AG04450 (cell line): ENCODE measurements at regions not wholly inside any gene's neighbourhood (a gene's known extent, or its start where the extent isn't known, plus 50 kb on each side); places are given as distances from the start of the nearest gene placed in this dataset.

ENCODE experiments used
- CTCF ChIA-PET: fragments of 300-600, 350-600 bp; formaldehyde crosslinking; extraction: SDS; loops from one replicate; lab custom pipeline; 2022; ENCODE audit warnings: antibody characterized with exemption, inconsistent platforms; lab: Charles Lee
- POLR2A ChIA-PET: fragments of 350-600 bp; formaldehyde crosslinking; extraction: SDS; loops from one replicate; lab custom pipeline; 2021; ENCODE audit warnings: antibody characterized with exemption, inconsistent platforms; lab: Yijun Ruan, JAX
- DNase-seq: peaks from one replicate; pipeline ENCODE4 v3.0.0-alpha.2; 2011; ENCODE audit warnings: low read depth, low spot score
- H3K27ac ChIP-seq: one replicate; pipeline ENCODE4 v1.5.1; 2012; ENCODE audit warnings: low read depth, low read length, control low read depth
- H3K27me3 ChIP-seq: one replicate; pipeline ENCODE4 v1.6.0; 2012; ENCODE audit warnings: low read length; ENCODE audit not compliant: control insufficient read depth, insufficient read depth
- H3K4me3 ChIP-seq: 2 replicates; pipeline ENCODE4 v1.5.1; 2011; ENCODE audit warnings: mild to moderate bottlenecking, low read depth, low read length, control low read depth
- H3K9me3 ChIP-seq: 2 replicates; pipeline ENCODE4 v1.5.1; 2012; ENCODE audit warnings: low read length; ENCODE audit not compliant: control insufficient read depth, insufficient read depth
- CTCF ChIP-seq: IDR thresholded peaks from 2 replicates; pipeline ENCODE4 v1.5.1; 2011; ENCODE audit warnings: low read depth, low read length, control low read depth, inconsistent platforms

DNA sequence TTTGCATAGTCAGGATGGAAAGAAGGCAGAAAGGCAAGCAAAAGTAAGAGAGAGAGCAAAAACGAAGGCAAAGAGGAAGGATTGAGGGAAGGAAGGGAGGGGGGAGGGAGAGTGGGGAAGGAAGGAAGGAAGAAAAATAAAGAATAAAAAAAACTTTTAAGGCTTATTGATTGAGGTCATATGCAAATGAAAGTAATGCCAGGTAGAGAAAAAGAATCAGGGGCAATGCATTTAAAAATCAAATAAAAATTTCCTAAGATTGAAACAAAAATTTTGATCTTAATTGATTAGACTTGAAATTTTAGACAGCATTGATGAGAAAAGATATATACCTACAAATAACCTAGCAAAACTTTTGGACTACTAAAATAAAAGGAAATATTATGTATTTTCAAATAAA lies 153.9 kb upstream of the KIF2B start:
- ChIA-PET POLR2A (no interaction called here), CTCF (no interaction called here)
- no peak for DNase-seq
- no peak overlapping the region for H3K27ac ChIP-seq
- TF ChIP-seq CTCF, result no peak
- H3K4me3 ChIP-seq, result no peak overlapping the region
- no peaks in the 10 kb centered on the region for H3K27me3 ChIP-seq
- H3K9me3 ChIP-seq, result peaks cover 10% of the 10 kb centered on the region; the same call in 1 of the 2 replicates

DNA sequence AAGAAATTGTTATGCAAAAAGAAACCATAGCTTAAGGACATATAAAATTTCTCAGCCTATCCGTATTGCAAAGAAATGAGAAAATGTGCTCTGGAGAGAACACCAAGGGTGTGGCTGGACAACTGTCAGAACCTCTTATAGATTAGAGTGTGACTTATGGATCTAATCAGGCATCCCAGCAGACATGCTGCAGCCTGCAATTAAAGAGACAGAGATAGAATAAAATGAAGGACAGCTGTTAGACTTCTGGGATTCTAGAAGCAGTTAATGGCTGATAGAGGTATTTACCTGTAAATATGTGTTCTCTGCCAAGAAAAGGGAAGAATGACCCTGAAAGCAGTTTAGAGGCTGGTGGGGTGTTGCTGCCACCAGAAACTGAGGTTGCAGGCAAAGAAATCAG lies 160.1 kb upstream of the KIF2B start:
- DNase-seq, result no peak
- no peak for TF ChIP-seq CTCF
- Histone ChIP-seq H3K4me3 (no peak overlapping the region), H3K27me3 (no peaks in the 10 kb centered on the region), H3K27ac (no peak overlapping the region), H3K9me3 (peaks cover 13% of the 10 kb centered on the region; the same call in 1 of the 2 replicates)
- ChIA-PET POLR2A (no interaction called here), CTCF (no interaction called here)

DNA sequence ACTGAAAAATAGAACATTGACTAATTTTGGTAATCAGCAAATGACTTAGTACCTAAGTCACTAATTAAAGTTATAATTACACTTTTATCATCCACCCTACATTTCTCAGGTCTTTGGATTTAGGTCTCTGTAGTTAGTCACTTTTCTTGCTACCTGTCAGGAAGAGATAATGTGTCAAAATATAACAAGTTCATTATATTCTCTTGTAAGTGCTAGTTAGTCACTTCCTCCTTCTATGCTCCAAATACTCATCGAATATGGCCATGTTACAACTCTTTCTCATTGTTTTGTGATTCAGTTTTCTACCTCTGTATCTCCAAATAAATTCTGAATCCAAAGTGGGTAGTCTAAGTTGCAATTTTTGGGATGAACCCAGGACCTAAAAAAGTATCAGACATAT lies 163.5 kb upstream of the KIF2B start:
- H3K27me3 ChIP-seq, result no peaks in the 10 kb centered on the region
- peaks cover 7% of the 10 kb centered on the region; the same call in 1 of the 2 replicates for H3K9me3 ChIP-seq
- DNase-seq, result no peak
- no peak for TF ChIP-seq CTCF
- ChIA-PET POLR2A (no interaction called here), CTCF (no interaction called here)
- H3K4me3 ChIP-seq, result no peak overlapping the region
- H3K27ac ChIP-seq, result no peak overlapping the region

DNA sequence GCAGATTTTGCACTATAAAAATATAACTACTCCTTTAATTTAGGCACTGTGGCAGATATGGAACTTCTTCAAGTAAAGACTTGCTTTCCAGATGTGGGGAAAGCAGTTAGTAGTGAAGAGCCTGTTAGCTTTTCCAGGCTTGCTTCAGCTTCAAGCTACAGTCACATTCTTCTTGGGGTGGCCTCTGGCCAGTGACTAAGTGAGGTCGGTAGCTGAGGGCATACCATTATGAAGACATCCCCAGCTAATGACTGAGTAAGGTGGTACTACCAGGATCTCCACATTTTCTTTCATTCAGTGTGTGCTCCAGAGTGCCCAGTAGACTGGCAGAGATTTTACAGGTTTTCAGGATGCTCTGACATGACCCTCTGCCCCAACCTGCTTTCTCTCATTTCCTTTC lies 167.1 kb upstream of the KIF2B start:
- no peak for TF ChIP-seq CTCF
- H3K4me3 ChIP-seq, result no peak overlapping the region
- CTCF ChIA-PET, result no interaction called here
- H3K27me3 ChIP-seq, result no peaks in the 10 kb centered on the region
- H3K27ac ChIP-seq, result no peak overlapping the region
- peaks cover 7% of the 10 kb centered on the region; the same call in 1 of the 2 replicates for H3K9me3 ChIP-seq
- no peak for DNase-seq
- POLR2A ChIA-PET, result no interaction called here

- ChIA-PET CTCF (no interaction called here), POLR2A (no interaction called here)
- H3K27me3 ChIP-seq, result no peaks in the 10 kb centered on the region
- no peak for DNase-seq
- H3K9me3 ChIP-seq, result peaks cover 18% of the 10 kb centered on the region; the same call in 1 of the 2 replicates
- TF ChIP-seq CTCF, result no peak
- H3K4me3 ChIP-seq, result no peak overlapping the region
- no peak overlapping the region for H3K27ac ChIP-seq
Observed at GRCh38 chr17:53649201-53649600, 173.5 kb upstream of the KIF2B start.
